KOPT-K1 (cell line): ENCODE measurements at regions not wholly inside any gene's neighbourhood (a gene's known extent, or its start where the extent isn't known, plus 50 kb on each side); places are given as distances from the start of the nearest gene placed in this dataset.

Experiments
- H3K27ac ChIP-seq: fragments of 200-600 bp; sonication (generic); 2 replicates; pipeline ENCODE4 v1.5.1; 2016; ENCODE audit warnings: antibody characterized with exemption, mild to moderate bottlenecking, low read depth, low read length; ENCODE audit not compliant: poor library complexity, severe bottlenecking
- H3K36me3 ChIP-seq: fragments of 200-600 bp; sonication (generic); 2 replicates; pipeline ENCODE4 v1.5.1; 2017; ENCODE audit warnings: antibody characterized with exemption, mild to moderate bottlenecking, low read length, moderate library complexity; ENCODE audit not compliant: insufficient read depth
- H3K9me3 ChIP-seq: fragments of 200-600 bp; sonication (generic); 2 replicates; pipeline ENCODE4 v1.5.1; 2017; ENCODE audit warnings: antibody characterized with exemption, low read length, mild to moderate bottlenecking; ENCODE audit not compliant: insufficient read depth, poor library complexity, severe bottlenecking

- Histone ChIP-seq H3K36me3 (no peaks in the 10 kb centered on the region), H3K27ac (no peak overlapping the region), H3K9me3 (no peaks in the 10 kb centered on the region)
Measured at GRCh38 chr12:24088751-24089509, 139.5 kb upstream of the SOX5 start.

GRCh38 chr12:24087294-24087693 lies 137.8 kb upstream of the SOX5 start:
- Histone ChIP-seq H3K27ac (no peak overlapping the region), H3K9me3 (no peaks in the 10 kb centered on the region), H3K36me3 (no peaks in the 10 kb centered on the region)

GRCh38 chr12:24084800-24085199 lies 135.3 kb upstream of the SOX5 start:
- no peaks in the 10 kb centered on the region for H3K9me3 ChIP-seq
- H3K27ac ChIP-seq: no peak overlapping the region
- H3K36me3 ChIP-seq: no peaks in the 10 kb centered on the region

GRCh38 chr12:24083838-24084237 lies 134.4 kb upstream of the SOX5 start:
- Histone ChIP-seq H3K9me3 (no peaks in the 10 kb centered on the region), H3K27ac (no peak overlapping the region), H3K36me3 (no peaks in the 10 kb centered on the region)

- Histone ChIP-seq H3K36me3 (no peaks in the 10 kb centered on the region), H3K9me3 (no peaks in the 10 kb centered on the region), H3K27ac (no peak overlapping the region)
Measured at GRCh38 chr12:24081606-24082005, 132.1 kb upstream of the SOX5 start.

- no peak overlapping the region for H3K27ac ChIP-seq
- H3K36me3 ChIP-seq: no peaks in the 10 kb centered on the region
- no peaks in the 10 kb centered on the region for H3K9me3 ChIP-seq
Measured at GRCh38 chr12:24081092-24081529, 131.6 kb upstream of the SOX5 start.

GRCh38 chr12:24080465-24080864 lies 131.0 kb upstream of the SOX5 start:
- Histone ChIP-seq H3K36me3 (no peaks in the 10 kb centered on the region), H3K27ac (no peak overlapping the region), H3K9me3 (no peaks in the 10 kb centered on the region)

GRCh38 chr12:24079083-24079482 lies 129.6 kb upstream of the SOX5 start:
- no peaks in the 10 kb centered on the region for H3K36me3 ChIP-seq
- no peak overlapping the region for H3K27ac ChIP-seq
- H3K9me3 ChIP-seq: no peaks in the 10 kb centered on the region

GRCh38 chr12:24078318-24078765 lies 128.9 kb upstream of the SOX5 start:
- Histone ChIP-seq H3K36me3 (no peaks in the 10 kb centered on the region), H3K9me3 (no peaks in the 10 kb centered on the region), H3K27ac (no peak overlapping the region)

- Histone ChIP-seq H3K27ac (no peak overlapping the region), H3K9me3 (no peaks in the 10 kb centered on the region), H3K36me3 (no peaks in the 10 kb centered on the region)
Measured at GRCh38 chr12:24077161-24077560, 127.7 kb upstream of the SOX5 start.

- H3K27ac ChIP-seq: no peak overlapping the region
- no peaks in the 10 kb centered on the region for H3K36me3 ChIP-seq
- H3K9me3 ChIP-seq: no peaks in the 10 kb centered on the region
Measured at GRCh38 chr12:24075650-24076049, 126.2 kb upstream of the SOX5 start.

GRCh38 chr12:24073170-24073810 lies 123.8 kb upstream of the SOX5 start:
- no peaks in the 10 kb centered on the region for H3K36me3 ChIP-seq
- no peak overlapping the region for H3K27ac ChIP-seq
- no peaks in the 10 kb centered on the region for H3K9me3 ChIP-seq

GRCh38 chr12:24072302-24072701 lies 122.8 kb upstream of the SOX5 start:
- H3K27ac ChIP-seq: no peak overlapping the region
- no peaks in the 10 kb centered on the region for H3K36me3 ChIP-seq
- H3K9me3 ChIP-seq: no peaks in the 10 kb centered on the region

GRCh38 chr12:24071842-24072241 lies 122.4 kb upstream of the SOX5 start:
- Histone ChIP-seq H3K36me3 (no peaks in the 10 kb centered on the region), H3K9me3 (no peaks in the 10 kb centered on the region), H3K27ac (no peak overlapping the region)

GRCh38 chr12:24069532-24070395 lies 120.3 kb upstream of the SOX5 start:
- Histone ChIP-seq H3K9me3 (no peaks in the 10 kb centered on the region), H3K36me3 (no peaks in the 10 kb centered on the region), H3K27ac (no peak overlapping the region)
